Fibroblast of the aortic adventitia (primary cell): ENCODE measurements at regions not wholly inside any gene's neighbourhood (a gene's known extent, or its start where the extent isn't known, plus 50 kb on each side); places are given as distances from the start of the nearest gene placed in this dataset.

Experiments
- DNase-seq: peaks from one replicate; pipeline ENCODE4 v3.0.0-alpha.2; 2010; ENCODE audit warnings: low read depth
- H3K4me3 ChIP-seq: 2 replicates; pipeline ENCODE4 v1.5.1; 2011; ENCODE audit warnings: low read depth, mild to moderate bottlenecking, control low read depth, low read length, moderate library complexity
- CTCF ChIP-seq: IDR thresholded peaks from 2 replicates; pipeline ENCODE4 v1.5.1; 2011; ENCODE audit warnings: mild to moderate bottlenecking, low read length, control low read depth, inconsistent platforms; ENCODE audit not compliant: insufficient read depth

GRCh38 chr6:14397518-14397901, 279.9 kb downstream of the CD83 start:
- no peak for DNase-seq
- no peak overlapping the region for H3K4me3 ChIP-seq
- no peak for TF ChIP-seq CTCF

- DNase-seq: no peak
- no peak for TF ChIP-seq CTCF
- no peak overlapping the region for H3K4me3 ChIP-seq
Observed at GRCh38 chr6:14398953-14399352, 281.4 kb downstream of the CD83 start.

GRCh38 chr6:14399635-14400034, 282.1 kb downstream of the CD83 start:
- DNase-seq: no peak
- no peak overlapping the region for H3K4me3 ChIP-seq
- TF ChIP-seq CTCF: no peak

GRCh38 chr6:14401246-14401645, 283.7 kb downstream of the CD83 start:
- DNase-seq: no peak
- no peak overlapping the region for H3K4me3 ChIP-seq
- TF ChIP-seq CTCF: no peak

GRCh38 chr6:14406614-14407331, 289.2 kb downstream of the CD83 start:
- no peak for DNase-seq
- H3K4me3 ChIP-seq: no peak overlapping the region
- TF ChIP-seq CTCF: no peak

GRCh38 chr6:14408446-14408845, 290.9 kb downstream of the CD83 start:
- no peak for DNase-seq
- no peak overlapping the region for H3K4me3 ChIP-seq
- no peak for TF ChIP-seq CTCF

- peak; percentile 24 for DNase-seq
- H3K4me3 ChIP-seq: no peak overlapping the region
- TF ChIP-seq CTCF: no peak
Observed at GRCh38 chr6:14412026-14412425, 294.5 kb downstream of the CD83 start.
